SK-N-SH (cell line): ENCODE measurements at regions not wholly inside any gene's neighbourhood (a gene's known extent, or its start where the extent isn't known, plus 50 kb on each side); places are given as distances from the start of the nearest gene placed in this dataset.

Experiments used
- CTCF ChIA-PET: fragments of 300-600, 350-600 bp; formaldehyde crosslinking; extraction: SDS; loops from one replicate; lab custom pipeline; 2021; lab: Yijun Ruan, JAX
- POLR2A ChIA-PET: fragments of 350-600 bp; sonication (Branson Sonifier 250); formaldehyde crosslinking; extraction: SDS; loops from one replicate; lab custom pipeline; 2020; ENCODE audit warnings: antibody characterized with exemption, inconsistent platforms; lab: Yijun Ruan, JAX
- DNase-seq: peaks from one replicate; pipeline ENCODE4 v3.0.0; 2012
- H2AFZ ChIP-seq: fragments of 200-600 bp; sonication (generic); 2 replicates; pipeline ENCODE4 v1.8.1; 2016; ENCODE audit warnings: antibody characterized with exemption, mild to moderate bottlenecking, low read depth
- H3F3A ChIP-seq: fragments of 200-600 bp; sonication (generic); replicated peaks from 2 replicates; pipeline ENCODE3; 2016; ENCODE audit warnings: antibody characterized with exemption, mild to moderate bottlenecking; ENCODE audit not compliant: insufficient read depth
- H3K27ac ChIP-seq, 2 experiments: fragments of 200-500 bp in 1 of 2; fragments of 200-600 bp in 1 of 2; sonication (Bioruptor generic) in 1 of 2; sonication (generic), shearing (Covaris generic) in 1 of 2; 2 replicates each; pipeline versions ENCODE4 v1.5.1 to v1.6.1; 2014 to 2016; ENCODE audit warnings: low read depth in 2 of 2, inconsistent platforms in 1 of 2, low read length in 1 of 2, mild to moderate bottlenecking in 1 of 2, mixed read lengths in 1 of 2
- H3K27me3 ChIP-seq: fragments of 200-600 bp; sonication (generic), shearing (Covaris generic); 2 replicates; pipeline ENCODE4 v1.6.1; 2016; ENCODE audit warnings: mixed run types; ENCODE audit not compliant: insufficient read depth
- H3K36me3 ChIP-seq, 2 experiments: fragments of 200-500 bp in 1 of 2; fragments of 200-600 bp in 1 of 2; sonication (Bioruptor generic) in 1 of 2; sonication (generic) in 1 of 2; replicated peaks in 1 of 2; 2 replicates each; pipeline versions ENCODE3 to v1.5.1; 2014 to 2016; ENCODE audit warnings: low read length in 1 of 2, mild to moderate bottlenecking in 1 of 2; ENCODE audit not compliant: insufficient read depth in 2 of 2, control insufficient read depth in 1 of 2
- H3K4me1 ChIP-seq, 2 experiments: fragments of 200-500 bp in 1 of 2; fragments of 200-600 bp in 1 of 2; sonication (Bioruptor generic) in 1 of 2; sonication (generic), shearing (Covaris generic) in 1 of 2; 2 replicates each; pipeline versions ENCODE4 v1.5.1 to v1.6.1; 2014 to 2016; ENCODE audit warnings: low read depth in 1 of 2, low read length in 1 of 2, mixed run types in 1 of 2; ENCODE audit not compliant: insufficient read depth in 2 of 2, control insufficient read depth in 1 of 2
- H3K4me2 ChIP-seq: fragments of 200-600 bp; sonication (generic), shearing (Covaris generic); 2 replicates; pipeline ENCODE4 v1.6.1; 2017; ENCODE audit warnings: mixed run types
- H3K4me3 ChIP-seq, 2 experiments: fragments of 200-500 bp in 1 of 2; fragments of 200-600 bp in 1 of 2; sonication (Bioruptor generic) in 1 of 2; sonication (generic), shearing (Covaris generic) in 1 of 2; 2 replicates each; pipeline versions ENCODE4 v1.5.1 to v1.8.1; 2014 to 2016; ENCODE audit warnings: low read depth in 2 of 2, inconsistent platforms in 1 of 2, low read length in 1 of 2, mild to moderate bottlenecking in 1 of 2, mixed read lengths in 1 of 2, moderate library complexity in 1 of 2
- H3K79me2 ChIP-seq: fragments of 200-600 bp; sonication (generic); 2 replicates; pipeline ENCODE4 v1.8.1; 2017; ENCODE audit warnings: mild to moderate bottlenecking; ENCODE audit not compliant: insufficient read depth
- H3K9ac ChIP-seq: fragments of 200-600 bp; sonication (generic); 2 replicates; pipeline ENCODE4 v1.6.1; 2017; ENCODE audit warnings: mixed run types
- H3K9me2 ChIP-seq: fragments of 200-600 bp; sonication (generic); 2 replicates; pipeline ENCODE4 v1.6.1; 2017; ENCODE audit warnings: mixed run types
- H3K9me3 ChIP-seq: fragments of 200-600 bp; sonication (generic); 2 replicates; pipeline ENCODE4 v1.6.1; 2017; ENCODE audit warnings: mixed run types, mild to moderate bottlenecking, moderate library complexity
- H4K20me1 ChIP-seq: fragments of 200-600 bp; sonication (generic); 2 replicates; pipeline ENCODE4 v1.6.1; 2017; ENCODE audit warnings: mild to moderate bottlenecking, mixed run types; ENCODE audit not compliant: insufficient read depth
- CHD2 ChIP-seq: fragments of 150-350 bp; IDR thresholded peaks from 2 replicates; pipeline ENCODE4 v1.6.1; 2018; ENCODE audit warnings: low read length; ENCODE audit not compliant: partially characterized antibody
- ELF1 ChIP-seq: IDR thresholded peaks from 2 replicates; pipeline ENCODE4 v1.4.0; 2012
- EP300 ChIP-seq, 2 experiments: IDR thresholded peaks; 2 replicates each; pipeline versions ENCODE4 v1.4.0 to v1.6.1; 2012; ENCODE audit warnings: borderline replicate concordance in 1 of 2, low read depth in 1 of 2, low read length in 1 of 2
- EZH2phosphoT487 ChIP-seq: fragments of 200-600 bp; sonication (generic); IDR thresholded peaks from 2 replicates; pipeline ENCODE4 v1.6.1; 2017; ENCODE audit warnings: low read depth, mixed run types, mild to moderate bottlenecking, antibody characterized with exemption, moderate library complexity, borderline replicate concordance
- FOXJ3 ChIP-seq: sonication (generic); formaldehyde crosslinking; IDR thresholded peaks from 2 replicates; pipeline ENCODE4 v1.5.1; 2020; ENCODE audit warnings: mild to moderate bottlenecking, missing genetic modification reagents
- GABPA ChIP-seq: IDR thresholded peaks from 2 replicates; pipeline ENCODE4 v1.4.0; 2012; ENCODE audit warnings: low read depth, mild to moderate bottlenecking
- GATA2 ChIP-seq: sonication (generic); formaldehyde crosslinking; IDR thresholded peaks from 2 replicates; pipeline ENCODE4 v1.5.0; 2020; ENCODE audit warnings: mild to moderate bottlenecking, missing genetic modification reagents
- IRF3 ChIP-seq: fragments of 150-350 bp; IDR thresholded peaks from 2 replicates; pipeline ENCODE4 v1.6.1; 2016; ENCODE audit warnings: mild to moderate bottlenecking, low read depth, low read length
- JUND ChIP-seq: IDR thresholded peaks from 2 replicates; pipeline ENCODE4 v1.4.0; 2012
- MAX ChIP-seq: IDR thresholded peaks from 2 replicates; pipeline ENCODE4 v1.4.0; 2012; ENCODE audit warnings: low read depth
- MXI1 ChIP-seq: IDR thresholded peaks from 2 replicates; pipeline ENCODE4 v1.6.1; 2012; ENCODE audit warnings: mild to moderate bottlenecking, low read depth, low read length, improper control_type of control experiment
- NRF1 ChIP-seq: IDR thresholded peaks from 2 replicates; pipeline ENCODE4 v1.6.1; 2012; ENCODE audit warnings: low read depth, mild to moderate bottlenecking, low read length
- PBX3 ChIP-seq: IDR thresholded peaks from 2 replicates; pipeline ENCODE4; 2012
- RAD21 ChIP-seq: IDR thresholded peaks from 2 replicates; pipeline ENCODE4 v1.6.1; 2012; ENCODE audit warnings: mild to moderate bottlenecking, low read length
- RCOR1 ChIP-seq: fragments of 150-350 bp; IDR thresholded peaks from 2 replicates; pipeline ENCODE4 v1.6.1; 2017; ENCODE audit warnings: antibody characterized with exemption, low read length
- RFX5 ChIP-seq: IDR thresholded peaks from 2 replicates; pipeline ENCODE4 v1.6.1; 2012; ENCODE audit warnings: mild to moderate bottlenecking, improper control_type of control experiment, low read length
- SIN3A ChIP-seq: IDR thresholded peaks from 2 replicates; pipeline ENCODE4 v1.6.1; 2012; ENCODE audit warnings: low read depth, mild to moderate bottlenecking, low read length, moderate library complexity, borderline replicate concordance
- SMC3 ChIP-seq: IDR thresholded peaks from 2 replicates; pipeline ENCODE4 v1.6.1; 2012; ENCODE audit warnings: low read depth, low read length, improper control_type of control experiment
- TEAD4 ChIP-seq: IDR thresholded peaks from 2 replicates; pipeline ENCODE4 v1.4.0; 2012; ENCODE audit warnings: mild to moderate bottlenecking, borderline replicate concordance; ENCODE audit not compliant: insufficient read depth
- USF1 ChIP-seq: IDR thresholded peaks from 2 replicates; pipeline ENCODE4 v1.4.0; 2012; ENCODE audit warnings: low read depth, borderline replicate concordance
- YY1 ChIP-seq: IDR thresholded peaks from 2 replicates; pipeline ENCODE4 v1.4.0; 2012; ENCODE audit warnings: low read depth, mild to moderate bottlenecking
- ZBTB33 ChIP-seq: IDR thresholded peaks from 2 replicates; pipeline ENCODE4 v1.4.0; 2012; ENCODE audit warnings: low read depth, borderline replicate concordance
- WGBS: methylation state at CpG from one replicate; pipeline ENCODE4 v1.1.6; 2017; ENCODE audit warnings: low lambda C conversion rate; 5-methylcytosine and 5-hydroxymethylcytosine counted together

GRCh38 chr18:24685254-24685959 is 225.0 kb downstream of the HRH4 start:
- Histone ChIP-seq H3K9ac (no peak overlapping the region), H3K4me1 (peaks cover 0 to 4% of the 10 kb centered on the region in 2 experiments; a peak in 1 of 4 replicates), H3K27me3 (no peaks in the 10 kb centered on the region), H3K9me2 (no peaks in the 10 kb centered on the region), H2AFZ (no peak overlapping the region), H3K27ac (no peak overlapping the region), H3K4me3 (no peak overlapping the region), H3K4me2 (no peak overlapping the region), H3K79me2 (no peaks in the 10 kb centered on the region), H3F3A (no peaks in the 10 kb centered on the region), H3K9me3 (no peaks in the 10 kb centered on the region), H3K36me3 (no peaks in the 10 kb centered on the region), H4K20me1 (no peaks in the 10 kb centered on the region)
- ChIA-PET CTCF (interaction anchor here (0.6 to 1.5 kb wide), 2 partner anchors 14 to 16 kb away, joined by 3 to 5 read pairs; no protein-coding TSS in a partner anchor), POLR2A (no interaction called here)
- DNase-seq = no peak
- 13% methylated on average over 5 of the region's 5 CpGs for WGBS
- TF ChIP-seq RCOR1 = peak; percentile 43; the same call in 1 of the 2 replicates
- peak in 1 of 2 experiments; percentile 25; a peak in 1 of 4 replicates for TF ChIP-seq EP300 (IDR thresholded peaks at IDR 0.05; ENCODE audit: borderline replicate concordance in 1 of 2, low read depth in 1 of 2, low read length in 1 of 2)
- peak; percentile 44; the same call in 1 of the 2 replicates for TF ChIP-seq GATA2
- TF ChIP-seq FOXJ3 (CRISPR knock-in tag) = no peak

- H2AFZ ChIP-seq = no peak overlapping the region
- no peaks in the 10 kb centered on the region for H3K9me2 ChIP-seq
- H3K4me2 ChIP-seq = no peak overlapping the region
- ChIA-PET POLR2A (no interaction called here), CTCF (interaction anchor here (1.7 kb wide), 1 partner anchor 32 kb away, joined by 7 read pairs; no protein-coding TSS in a partner anchor)
- no peaks in the 10 kb centered on the region for H3K9me3 ChIP-seq
- WGBS = 56% methylated on average over 3 of the region's 3 CpGs
- no peaks in the 10 kb centered on the region for H3K4me1 ChIP-seq
- no peak for DNase-seq
- no peaks in the 10 kb centered on the region for H4K20me1 ChIP-seq
- no peaks in the 10 kb centered on the region for H3K79me2 ChIP-seq
- no peaks in the 10 kb centered on the region for H3K27me3 ChIP-seq
- H3K9ac ChIP-seq = no peak overlapping the region
- no peaks in the 10 kb centered on the region for H3K36me3 ChIP-seq
- no peak overlapping the region for H3K27ac ChIP-seq
- TF ChIP-seq JUND (no peak), TEAD4 (no peak), GABPA (no peak), MAX (no peak), CHD2 (no peak), SMC3 (no peak), YY1 (no peak), RFX5 (no peak), USF1 (no peak), RAD21 (no peak), EZH2phosphoT487 (no peak), SIN3A (no peak), ZBTB33 (no peak), MXI1 (no peak), RCOR1 (no peak), ELF1 (no peak), IRF3 (no peak), FOXJ3 (CRISPR knock-in tag) (no peak), PBX3 (no peak), NRF1 (no peak)
- TF ChIP-seq, all 33 proteins: peak for 0
- no peaks in the 10 kb centered on the region for H3F3A ChIP-seq
- no peak overlapping the region for H3K4me3 ChIP-seq
Observed at GRCh38 chr18:24695168-24695567, 234.7 kb downstream of the HRH4 start.
